ENCODE measurements at regions not wholly inside any gene's neighbourhood (a gene's known extent, or its start where the extent isn't known, plus 50 kb on each side); places are given as distances from the start of the nearest gene placed in this dataset.

DNA sequence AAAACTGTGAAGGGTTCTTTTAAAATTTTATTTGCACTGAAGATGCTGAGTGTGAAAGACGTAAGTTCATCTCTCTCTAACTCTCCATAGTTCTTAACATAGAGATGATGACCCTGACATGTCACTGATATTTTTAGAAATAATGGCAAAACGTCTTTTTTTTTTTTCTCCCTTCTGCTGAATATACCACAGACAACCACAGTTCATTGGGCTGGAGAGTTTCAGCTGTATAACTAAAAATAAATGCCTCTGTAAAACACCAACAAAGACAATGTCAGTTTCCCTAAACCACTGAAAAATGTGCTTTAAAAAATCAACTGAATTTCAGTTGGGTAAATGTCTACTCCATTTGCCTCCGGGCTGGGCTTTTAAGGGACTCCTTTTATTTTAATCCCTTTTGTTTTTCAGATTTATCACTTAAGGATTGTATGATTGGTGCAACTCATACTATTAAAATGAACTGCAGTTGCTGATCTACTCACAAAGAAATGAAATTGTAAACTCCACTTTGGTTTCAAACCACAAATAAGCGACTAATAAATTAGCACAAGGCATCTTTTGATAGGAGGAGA is 830.9 kb upstream of the WWC1 start:
- TF ChIP-seq, protein P1, sequence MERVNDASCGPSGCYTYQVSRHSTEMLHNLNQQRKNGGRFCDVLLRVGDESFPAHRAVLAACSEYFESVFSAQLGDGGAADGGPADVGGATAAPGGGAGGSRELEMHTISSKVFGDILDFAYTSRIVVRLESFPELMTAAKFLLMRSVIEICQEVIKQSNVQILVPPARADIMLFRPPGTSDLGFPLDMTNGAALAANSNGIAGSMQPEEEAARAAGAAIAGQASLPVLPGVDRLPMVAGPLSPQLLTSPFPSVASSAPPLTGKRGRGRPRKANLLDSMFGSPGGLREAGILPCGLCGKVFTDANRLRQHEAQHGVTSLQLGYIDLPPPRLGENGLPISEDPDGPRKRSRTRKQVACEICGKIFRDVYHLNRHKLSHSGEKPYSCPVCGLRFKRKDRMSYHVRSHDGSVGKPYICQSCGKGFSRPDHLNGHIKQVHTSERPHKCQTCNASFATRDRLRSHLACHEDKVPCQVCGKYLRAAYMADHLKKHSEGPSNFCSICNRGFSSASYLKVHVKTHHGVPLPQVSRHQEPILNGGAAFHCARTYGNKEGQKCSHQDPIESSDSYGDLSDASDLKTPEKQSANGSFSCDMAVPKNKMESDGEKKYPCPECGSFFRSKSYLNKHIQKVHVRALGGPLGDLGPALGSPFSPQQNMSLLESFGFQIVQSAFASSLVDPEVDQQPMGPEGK (CRISPR knock-in tag; IDR thresholded peaks at IDR 0.05; ENCODE audit: borderline replicate concordance): no peak
- TF ChIP-seq OSR1 (CRISPR knock-in tag; IDR thresholded peaks at IDR 0.05) (no peak), ZNF70 (CRISPR knock-in tag; IDR thresholded peaks at IDR 0.05) (no peak), PPARA (CRISPR knock-in tag; IDR thresholded peaks at IDR 0.05; ENCODE audit: borderline replicate concordance) (no peak), ISL1 (CRISPR knock-in tag; IDR thresholded peaks at IDR 0.05) (no peak)
- TF ChIP-seq, protein P2, sequence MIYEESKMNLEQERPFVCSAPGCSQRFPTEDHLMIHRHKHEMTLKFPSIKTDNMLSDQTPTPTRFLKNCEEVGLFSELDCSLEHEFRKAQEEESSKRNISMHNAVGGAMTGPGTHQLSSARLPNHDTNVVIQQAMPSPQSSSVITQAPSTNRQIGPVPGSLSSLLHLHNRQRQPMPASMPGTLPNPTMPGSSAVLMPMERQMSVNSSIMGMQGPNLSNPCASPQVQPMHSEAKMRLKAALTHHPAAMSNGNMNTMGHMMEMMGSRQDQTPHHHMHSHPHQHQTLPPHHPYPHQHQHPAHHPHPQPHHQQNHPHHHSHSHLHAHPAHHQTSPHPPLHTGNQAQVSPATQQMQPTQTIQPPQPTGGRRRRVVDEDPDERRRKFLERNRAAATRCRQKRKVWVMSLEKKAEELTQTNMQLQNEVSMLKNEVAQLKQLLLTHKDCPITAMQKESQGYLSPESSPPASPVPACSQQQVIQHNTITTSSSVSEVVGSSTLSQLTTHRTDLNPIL (CRISPR knock-in tag; IDR thresholded peaks at IDR 0.05; ENCODE audit: low read depth): no peak
- no peak for ATAC-seq

DNA sequence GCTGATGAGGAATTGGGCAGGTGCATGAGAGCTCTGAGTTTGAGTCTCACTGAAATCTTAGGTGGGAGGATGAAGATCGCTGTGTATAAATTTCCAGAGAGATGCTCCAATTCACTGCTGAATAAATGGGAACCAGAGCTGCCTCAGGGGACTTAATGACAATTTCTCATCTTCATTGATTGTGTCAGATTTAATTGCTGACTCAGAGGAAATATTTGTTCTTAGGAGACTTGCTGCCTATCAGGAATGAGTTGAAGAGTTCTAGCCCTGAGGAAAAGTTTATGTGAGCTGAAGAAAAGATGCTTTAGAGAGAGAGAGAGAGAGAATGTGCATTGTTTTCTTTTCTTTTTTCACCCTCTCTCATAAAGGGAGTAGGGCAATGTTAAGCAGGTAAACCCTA is 827.5 kb upstream of the WWC1 start:
- ATAC-seq: no peak

DNA sequence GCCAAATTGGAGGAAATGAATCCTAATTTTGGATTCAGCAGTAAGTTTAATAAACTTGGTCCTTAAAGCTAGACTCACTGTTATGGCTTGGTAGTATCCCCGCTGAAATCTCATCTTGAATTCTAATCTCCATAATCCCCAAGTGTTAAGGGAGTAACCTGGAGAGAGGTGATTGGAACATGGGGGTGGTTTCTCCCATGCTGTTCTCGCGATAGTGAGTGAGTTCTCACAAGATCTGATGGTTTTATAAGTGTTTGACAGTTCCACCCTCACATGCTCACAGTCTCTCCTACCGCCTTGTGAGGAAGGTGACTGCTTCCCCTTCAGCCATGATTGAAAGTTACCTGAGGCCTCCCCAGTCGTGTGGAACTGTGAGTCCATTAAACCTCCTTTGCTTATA is 824.5 kb upstream of the WWC1 start:
- ATAC-seq: no peak
- TF ChIP-seq, protein P3, sequence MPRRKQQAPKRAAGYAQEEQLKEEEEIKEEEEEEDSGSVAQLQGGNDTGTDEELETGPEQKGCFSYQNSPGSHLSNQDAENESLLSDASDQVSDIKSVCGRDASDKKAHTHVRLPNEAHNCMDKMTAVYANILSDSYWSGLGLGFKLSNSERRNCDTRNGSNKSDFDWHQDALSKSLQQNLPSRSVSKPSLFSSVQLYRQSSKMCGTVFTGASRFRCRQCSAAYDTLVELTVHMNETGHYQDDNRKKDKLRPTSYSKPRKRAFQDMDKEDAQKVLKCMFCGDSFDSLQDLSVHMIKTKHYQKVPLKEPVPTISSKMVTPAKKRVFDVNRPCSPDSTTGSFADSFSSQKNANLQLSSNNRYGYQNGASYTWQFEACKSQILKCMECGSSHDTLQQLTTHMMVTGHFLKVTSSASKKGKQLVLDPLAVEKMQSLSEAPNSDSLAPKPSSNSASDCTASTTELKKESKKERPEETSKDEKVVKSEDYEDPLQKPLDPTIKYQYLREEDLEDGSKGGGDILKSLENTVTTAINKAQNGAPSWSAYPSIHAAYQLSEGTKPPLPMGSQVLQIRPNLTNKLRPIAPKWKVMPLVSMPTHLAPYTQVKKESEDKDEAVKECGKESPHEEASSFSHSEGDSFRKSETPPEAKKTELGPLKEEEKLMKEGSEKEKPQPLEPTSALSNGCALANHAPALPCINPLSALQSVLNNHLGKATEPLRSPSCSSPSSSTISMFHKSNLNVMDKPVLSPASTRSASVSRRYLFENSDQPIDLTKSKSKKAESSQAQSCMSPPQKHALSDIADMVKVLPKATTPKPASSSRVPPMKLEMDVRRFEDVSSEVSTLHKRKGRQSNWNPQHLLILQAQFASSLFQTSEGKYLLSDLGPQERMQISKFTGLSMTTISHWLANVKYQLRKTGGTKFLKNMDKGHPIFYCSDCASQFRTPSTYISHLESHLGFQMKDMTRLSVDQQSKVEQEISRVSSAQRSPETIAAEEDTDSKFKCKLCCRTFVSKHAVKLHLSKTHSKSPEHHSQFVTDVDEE (CRISPR knock-in tag; IDR thresholded peaks at IDR 0.05): no peak
- TF ChIP-seq, protein P4, sequence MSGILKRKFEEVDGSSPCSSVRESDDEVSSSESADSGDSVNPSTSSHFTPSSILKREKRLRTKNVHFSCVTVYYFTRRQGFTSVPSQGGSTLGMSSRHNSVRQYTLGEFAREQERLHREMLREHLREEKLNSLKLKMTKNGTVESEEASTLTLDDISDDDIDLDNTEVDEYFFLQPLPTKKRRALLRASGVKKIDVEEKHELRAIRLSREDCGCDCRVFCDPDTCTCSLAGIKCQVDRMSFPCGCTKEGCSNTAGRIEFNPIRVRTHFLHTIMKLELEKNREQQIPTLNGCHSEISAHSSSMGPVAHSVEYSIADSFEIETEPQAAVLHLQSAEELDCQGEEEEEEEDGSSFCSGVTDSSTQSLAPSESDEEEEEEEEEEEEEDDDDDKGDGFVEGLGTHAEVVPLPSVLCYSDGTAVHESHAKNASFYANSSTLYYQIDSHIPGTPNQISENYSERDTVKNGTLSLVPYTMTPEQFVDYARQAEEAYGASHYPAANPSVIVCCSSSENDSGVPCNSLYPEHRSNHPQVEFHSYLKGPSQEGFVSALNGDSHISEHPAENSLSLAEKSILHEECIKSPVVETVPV (CRISPR knock-in tag; IDR thresholded peaks at IDR 0.05): no peak

More for the DNA sequence above, 827.5 kb upstream of the WWC1 start:
- TF ChIP-seq ISL1 (CRISPR knock-in tag; IDR thresholded peaks at IDR 0.05) (no peak), ZNF8 (CRISPR knock-in tag; IDR thresholded peaks at IDR 0.05) (no peak), ARNTL (CRISPR knock-in tag; IDR thresholded peaks at IDR 0.05; ENCODE audit: borderline replicate concordance, low read depth) (no peak), ZC3H10 (CRISPR knock-in tag; IDR thresholded peaks at IDR 0.05) (no peak), RARB (CRISPR knock-in tag; IDR thresholded peaks at IDR 0.05) (no peak), BACH2 (CRISPR knock-in tag; IDR thresholded peaks at IDR 0.05; ENCODE audit: borderline replicate concordance) (no peak)

DNA sequence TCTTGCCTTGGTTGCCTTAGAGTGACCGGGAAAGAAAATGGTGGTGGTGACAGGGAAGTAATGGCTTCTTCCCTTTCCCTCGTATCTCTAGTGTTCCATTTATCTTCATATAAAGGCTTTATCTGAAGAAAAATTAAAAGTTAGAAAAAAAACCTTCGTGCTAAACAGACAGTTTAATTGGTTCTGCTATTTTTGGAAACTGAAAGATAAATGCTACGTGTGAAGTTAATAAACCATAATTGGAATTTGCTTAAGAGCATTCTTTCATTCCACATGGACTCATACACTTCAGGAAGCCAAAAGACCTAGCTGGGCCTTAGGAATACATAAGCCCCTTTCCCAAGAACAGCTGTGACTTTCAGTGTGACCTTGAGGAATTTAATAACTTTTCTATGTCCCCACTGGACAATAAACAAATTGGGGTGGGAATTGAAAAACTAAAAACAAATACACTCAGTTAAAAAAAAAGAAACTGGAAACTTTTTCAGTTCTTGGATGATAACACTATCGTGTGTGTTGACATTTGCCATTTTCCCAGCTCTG is 818.8 kb upstream of the WWC1 start:
- TF ChIP-seq, protein P5, sequence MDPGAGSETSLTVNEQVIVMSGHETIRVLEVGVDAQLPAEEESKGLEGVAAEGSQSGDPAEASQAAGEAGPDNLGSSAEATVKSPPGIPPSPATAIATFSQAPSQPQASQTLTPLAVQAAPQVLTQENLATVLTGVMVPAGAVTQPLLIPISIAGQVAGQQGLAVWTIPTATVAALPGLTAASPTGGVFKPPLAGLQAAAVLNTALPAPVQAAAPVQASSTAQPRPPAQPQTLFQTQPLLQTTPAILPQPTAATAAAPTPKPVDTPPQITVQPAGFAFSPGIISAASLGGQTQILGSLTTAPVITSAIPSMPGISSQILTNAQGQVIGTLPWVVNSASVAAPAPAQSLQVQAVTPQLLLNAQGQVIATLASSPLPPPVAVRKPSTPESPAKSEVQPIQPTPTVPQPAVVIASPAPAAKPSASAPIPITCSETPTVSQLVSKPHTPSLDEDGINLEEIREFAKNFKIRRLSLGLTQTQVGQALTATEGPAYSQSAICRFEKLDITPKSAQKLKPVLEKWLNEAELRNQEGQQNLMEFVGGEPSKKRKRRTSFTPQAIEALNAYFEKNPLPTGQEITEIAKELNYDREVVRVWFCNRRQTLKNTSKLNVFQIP (CRISPR knock-in tag; IDR thresholded peaks at IDR 0.05; ENCODE audit: borderline replicate concordance, low read depth): no peak
- TF ChIP-seq CSDC2 (CRISPR knock-in tag; IDR thresholded peaks at IDR 0.05) (no peak), BACH2 (CRISPR knock-in tag; IDR thresholded peaks at IDR 0.05; ENCODE audit: borderline replicate concordance) (no peak)
- TF ChIP-seq, protein P1 (CRISPR knock-in tag; IDR thresholded peaks at IDR 0.05; ENCODE audit: borderline replicate concordance): no peak
- ATAC-seq: no peak

Measured in SK-N-SH treated with all-trans-retinoic acid at 6 μM for 48 hours (cell line).